Lower leg skin (tissue), 3 donors: ENCODE measurements at regions not wholly inside any gene's neighbourhood (a gene's known extent, or its start where the extent isn't known, plus 50 kb on each side); places are given as distances from the start of the nearest gene placed in this dataset.

ENCODE experiments used
- CTCF ChIP-seq, 3 donors: fragments of 450-650 bp; IDR thresholded peaks; one replicate each; pipeline ENCODE4 v1.5.1; 2016; ENCODE audit warnings: antibody characterized with exemption in 3 of 3, mild to moderate bottlenecking in 3 of 3, moderate library complexity in 2 of 3
- POLR2A ChIP-seq, 2 donors: fragments of 450-650 bp; IDR thresholded peaks; one replicate each; pipeline ENCODE4 v1.6.1; 2016 to 2017; ENCODE audit warnings: antibody characterized with exemption in 2 of 2, mild to moderate bottlenecking in 1 of 2, moderate library complexity in 1 of 2

- TF ChIP-seq CTCF (IDR thresholded peaks at IDR 0.05): no peak
- no peak for TF ChIP-seq POLR2A (IDR thresholded peaks at IDR 0.05)
Observed at GRCh38 chr9:119043996-119044395, 325.2 kb downstream of the BRINP1 start.
